HCT116 (cell line): ENCODE measurements at regions not wholly inside any gene's neighbourhood (a gene's known extent, or its start where the extent isn't known, plus 50 kb on each side); places are given as distances from the start of the nearest gene placed in this dataset.

Experiments used
- ATF3 ChIP-seq: IDR thresholded peaks from 2 replicates; pipeline ENCODE4 v1.6.1; 2012
- CEBPB ChIP-seq: IDR thresholded peaks from 2 replicates; pipeline ENCODE4 v1.6.1; 2012; ENCODE audit warnings: low read depth
- EGR1 ChIP-seq: IDR thresholded peaks from 2 replicates; pipeline ENCODE4 v1.6.1; 2012; ENCODE audit warnings: low read depth
- EZH2 ChIP-seq: fragments of 200-600 bp; sonication (generic); IDR thresholded peaks from 2 replicates; pipeline ENCODE4 v1.6.1; 2017; ENCODE audit warnings: antibody characterized with exemption, mixed run types
- JUND ChIP-seq: IDR thresholded peaks from 2 replicates; pipeline ENCODE4 v1.6.1; 2012
- MAX ChIP-seq: IDR thresholded peaks from 2 replicates; pipeline ENCODE4 v1.6.1; 2012
- POLR2A ChIP-seq: IDR thresholded peaks from 2 replicates; pipeline ENCODE4 v1.7.0; 2011; ENCODE audit warnings: borderline replicate concordance; ENCODE audit not compliant: insufficient read depth, insufficient read length; ENCODE audit errors: extremely low read depth
- REST ChIP-seq: IDR thresholded peaks from 2 replicates; pipeline ENCODE4 v1.6.1; 2012; ENCODE audit warnings: low read depth
- SIN3A ChIP-seq: IDR thresholded peaks from 2 replicates; pipeline ENCODE4 v1.6.1; 2012; ENCODE audit warnings: low read depth
- SP1 ChIP-seq: IDR thresholded peaks from 2 replicates; pipeline ENCODE4 v1.6.1; 2012; ENCODE audit warnings: low read depth
- SRF ChIP-seq: IDR thresholded peaks from 2 replicates; pipeline ENCODE4 v1.6.1; 2012; ENCODE audit warnings: low read depth
- YY1 ChIP-seq: IDR thresholded peaks from 2 replicates; pipeline ENCODE4 v1.6.1; 2011; ENCODE audit warnings: low read length, low read depth, moderate library complexity, mild to moderate bottlenecking; ENCODE audit not compliant: insufficient replicate concordance; ENCODE audit errors: extremely low read depth
- ZNF274 ChIP-seq: fragments of 200-500 bp; sonication (Bioruptor generic); IDR thresholded peaks from 2 replicates; pipeline ENCODE4 v1.6.1; 2014; ENCODE audit warnings: mild to moderate bottlenecking, low read depth, low read length, inconsistent platforms
- TF ChIP-seq, protein P1 (sequence below), 3 experiments: fragments of 200-600 bp in 1 of 3; sonication (generic) in 1 of 3; IDR thresholded peaks in 2 of 3; conservative IDR thresholded peaks in 1 of 3; 2 replicates each; pipeline ENCODE4 v1.5.1; 2012 to 2017; ENCODE audit warnings: low read depth in 2 of 3, low read length in 2 of 3, antibody characterized with exemption in 1 of 3, borderline replicate concordance in 1 of 3, control low read depth in 1 of 3, mild to moderate bottlenecking in 1 of 3, mixed read lengths in 1 of 3, mixed run types in 1 of 3, moderate library complexity in 1 of 3; ENCODE audit not compliant: insufficient read depth in 1 of 3

- TF ChIP-seq POLR2A (no peak), EGR1 (no peak), ZNF274 (no peak), SRF (no peak), YY1 (no peak), SIN3A (no peak), REST (no peak), JUND (no peak), MAX (no peak), SP1 (no peak), EZH2 (no peak), ATF3 (no peak), CEBPB (no peak)
- TF ChIP-seq, protein P1, sequence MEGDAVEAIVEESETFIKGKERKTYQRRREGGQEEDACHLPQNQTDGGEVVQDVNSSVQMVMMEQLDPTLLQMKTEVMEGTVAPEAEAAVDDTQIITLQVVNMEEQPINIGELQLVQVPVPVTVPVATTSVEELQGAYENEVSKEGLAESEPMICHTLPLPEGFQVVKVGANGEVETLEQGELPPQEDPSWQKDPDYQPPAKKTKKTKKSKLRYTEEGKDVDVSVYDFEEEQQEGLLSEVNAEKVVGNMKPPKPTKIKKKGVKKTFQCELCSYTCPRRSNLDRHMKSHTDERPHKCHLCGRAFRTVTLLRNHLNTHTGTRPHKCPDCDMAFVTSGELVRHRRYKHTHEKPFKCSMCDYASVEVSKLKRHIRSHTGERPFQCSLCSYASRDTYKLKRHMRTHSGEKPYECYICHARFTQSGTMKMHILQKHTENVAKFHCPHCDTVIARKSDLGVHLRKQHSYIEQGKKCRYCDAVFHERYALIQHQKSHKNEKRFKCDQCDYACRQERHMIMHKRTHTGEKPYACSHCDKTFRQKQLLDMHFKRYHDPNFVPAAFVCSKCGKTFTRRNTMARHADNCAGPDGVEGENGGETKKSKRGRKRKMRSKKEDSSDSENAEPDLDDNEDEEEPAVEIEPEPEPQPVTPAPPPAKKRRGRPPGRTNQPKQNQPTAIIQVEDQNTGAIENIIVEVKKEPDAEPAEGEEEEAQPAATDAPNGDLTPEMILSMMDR (IDR thresholded peaks at IDR 0.05 in 2 of 3, conservative IDR thresholded peaks at IDR 0.05 in 1 of 3; ENCODE audit: borderline replicate concordance in 1 of 3, insufficient read depth in 1 of 3, low read depth in 2 of 3, low read length in 2 of 3): no peak
Measured at GRCh38 chr16:86821895-86822294, 243.5 kb downstream of the FOXL1 start.
